Neural crest cell (in vitro differentiated cells): ENCODE measurements at regions not wholly inside any gene's neighbourhood (a gene's known extent, or its start where the extent isn't known, plus 50 kb on each side); places are given as distances from the start of the nearest gene placed in this dataset.
"Not testable (repeated sequence)": the region's sequence is repeated elsewhere in the genome, so short reads cannot be mapped to it uniquely, and the experiment has no call there.

Source experiments
- DNase-seq: peaks from one replicate; pipeline ENCODE4 v3.0.0; 2021; ENCODE audit warnings: low read depth, mixed read lengths, low spot score
- H3K27ac Mint-ChIP-seq: one replicate; pipeline ENCODE4 v1.8.0; 2021; ENCODE audit warnings: mild to moderate bottlenecking, mixed read lengths; ENCODE audit not compliant: unreplicated experiment
- H3K27me3 Mint-ChIP-seq: 2 replicates; pipeline ENCODE4 v1.8.0; 2021; ENCODE audit warnings: low read depth, mild to moderate bottlenecking, mixed read lengths
- H3K36me3 Mint-ChIP-seq: 2 replicates; pipeline ENCODE4 v1.8.0; 2021; ENCODE audit warnings: low read depth, mild to moderate bottlenecking, mixed read lengths
- H3K4me1 Mint-ChIP-seq: 2 replicates; pipeline ENCODE4 v1.8.0; 2021; ENCODE audit warnings: mixed read lengths
- H3K4me3 Mint-ChIP-seq: one replicate; pipeline ENCODE4 v1.8.0; 2021; ENCODE audit warnings: mild to moderate bottlenecking, mixed read lengths
- H3K9me3 Mint-ChIP-seq: 2 replicates; pipeline ENCODE4 v1.8.0; 2021; ENCODE audit warnings: mixed read lengths
- TF ChIP-seq, protein P1 (sequence below): fragments of 200-600 bp; sonication (generic); conservative IDR thresholded peaks from 2 replicates; pipeline ENCODE4 v1.5.0; 2021; ENCODE audit warnings: antibody characterized with exemption, mild to moderate bottlenecking

DNA sequence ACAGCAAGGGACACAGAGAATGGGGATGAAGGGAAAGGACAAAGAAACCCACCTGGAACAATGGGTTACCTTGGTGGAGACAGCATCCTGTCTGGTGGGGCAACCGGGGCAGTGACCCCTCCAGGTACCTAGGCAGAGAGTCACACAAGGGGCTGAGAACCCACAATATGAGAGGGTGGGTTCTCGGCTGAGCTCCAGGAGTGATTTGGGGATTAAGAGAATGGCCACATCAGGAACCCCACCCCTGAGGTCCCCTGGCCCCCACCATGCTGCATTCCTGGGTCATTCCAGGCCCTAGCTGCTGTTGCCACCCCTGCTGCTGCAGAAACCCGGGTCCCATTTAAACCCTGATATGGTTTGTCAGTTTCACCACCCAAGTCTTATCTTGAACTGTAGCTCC lies 172.3 kb downstream of the RTP5 start:
- Mint-ChIP-seq H3K27me3 (peaks cover 53% of the 10 kb centered on the region), H3K27ac (no peak overlapping the region)
- TF ChIP-seq, protein P1, sequence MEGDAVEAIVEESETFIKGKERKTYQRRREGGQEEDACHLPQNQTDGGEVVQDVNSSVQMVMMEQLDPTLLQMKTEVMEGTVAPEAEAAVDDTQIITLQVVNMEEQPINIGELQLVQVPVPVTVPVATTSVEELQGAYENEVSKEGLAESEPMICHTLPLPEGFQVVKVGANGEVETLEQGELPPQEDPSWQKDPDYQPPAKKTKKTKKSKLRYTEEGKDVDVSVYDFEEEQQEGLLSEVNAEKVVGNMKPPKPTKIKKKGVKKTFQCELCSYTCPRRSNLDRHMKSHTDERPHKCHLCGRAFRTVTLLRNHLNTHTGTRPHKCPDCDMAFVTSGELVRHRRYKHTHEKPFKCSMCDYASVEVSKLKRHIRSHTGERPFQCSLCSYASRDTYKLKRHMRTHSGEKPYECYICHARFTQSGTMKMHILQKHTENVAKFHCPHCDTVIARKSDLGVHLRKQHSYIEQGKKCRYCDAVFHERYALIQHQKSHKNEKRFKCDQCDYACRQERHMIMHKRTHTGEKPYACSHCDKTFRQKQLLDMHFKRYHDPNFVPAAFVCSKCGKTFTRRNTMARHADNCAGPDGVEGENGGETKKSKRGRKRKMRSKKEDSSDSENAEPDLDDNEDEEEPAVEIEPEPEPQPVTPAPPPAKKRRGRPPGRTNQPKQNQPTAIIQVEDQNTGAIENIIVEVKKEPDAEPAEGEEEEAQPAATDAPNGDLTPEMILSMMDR, result no peak

DNA sequence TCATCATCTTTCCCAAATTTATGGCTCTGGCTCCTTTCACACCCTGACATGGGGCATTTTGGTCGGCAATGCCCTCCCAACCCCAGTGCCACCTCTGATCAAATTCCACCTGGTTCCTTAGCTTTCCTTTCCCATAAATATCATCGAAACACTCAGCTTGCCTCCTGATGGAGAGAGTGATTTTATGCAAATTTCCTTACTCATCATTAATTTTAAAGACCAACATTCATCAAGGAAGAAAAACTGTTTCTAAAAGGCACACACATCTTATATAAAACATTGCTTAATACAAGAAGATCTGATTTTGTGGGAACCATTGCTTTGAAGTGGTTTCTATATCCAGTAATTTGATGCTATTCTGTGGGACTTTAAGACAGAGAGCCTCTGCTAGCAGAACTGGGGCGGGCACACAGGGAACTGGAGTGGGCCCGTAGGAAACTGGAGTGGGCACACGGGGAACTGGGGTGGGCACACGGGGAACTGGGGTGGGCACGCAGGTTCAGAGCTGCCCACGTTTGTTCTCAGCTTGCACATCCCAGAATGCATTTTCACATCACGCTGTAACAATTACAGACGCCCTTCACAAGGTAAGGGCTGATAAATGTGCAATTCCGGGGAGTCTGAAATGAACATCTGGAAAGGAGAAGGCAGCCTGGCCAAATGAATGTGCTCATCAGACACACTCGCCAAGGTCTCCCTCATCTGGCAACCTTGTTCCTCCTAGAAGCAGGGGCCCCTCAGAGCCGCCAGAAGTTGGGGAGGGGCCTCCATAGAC lies 174.2 kb downstream of the RTP5 start:
- peaks cover 58% of the 10 kb centered on the region for H3K27me3 Mint-ChIP-seq
- H3K36me3 Mint-ChIP-seq, result no peaks in the 10 kb centered on the region
- no peak overlapping the region for H3K4me3 Mint-ChIP-seq
- TF ChIP-seq, protein P1, result no peak
- no peaks in the 10 kb centered on the region for H3K9me3 Mint-ChIP-seq
- DNase-seq, result no peak
- no peak overlapping the region for H3K27ac Mint-ChIP-seq
- peaks cover 5% of the 10 kb centered on the region for H3K4me1 Mint-ChIP-seq

More for the DNA sequence above, 172.3 kb downstream of the RTP5 start:
- no peak overlapping the region for H3K4me3 Mint-ChIP-seq
- no peaks in the 10 kb centered on the region for H3K36me3 Mint-ChIP-seq
- peaks cover 5% of the 10 kb centered on the region for H3K4me1 Mint-ChIP-seq
- no peak for DNase-seq
- H3K9me3 Mint-ChIP-seq, result no peaks in the 10 kb centered on the region

DNA sequence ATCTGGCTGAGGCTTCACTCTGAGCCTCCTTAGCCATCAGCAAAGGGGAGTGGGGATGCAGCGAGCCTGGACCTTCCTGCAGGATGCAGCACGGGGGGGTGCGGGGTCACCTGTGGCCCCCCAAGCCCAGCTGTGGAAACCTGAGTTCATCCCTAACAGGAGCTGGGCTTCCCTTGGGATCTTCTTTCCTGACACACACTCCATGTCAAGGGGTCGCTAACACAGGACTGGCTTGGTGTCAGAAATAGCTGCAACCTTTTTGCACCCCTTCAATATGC lies 174.7 kb downstream of the RTP5 start:
- H3K36me3 Mint-ChIP-seq, result no peaks in the 10 kb centered on the region
- no peaks in the 10 kb centered on the region for H3K9me3 Mint-ChIP-seq
- peaks cover 5% of the 10 kb centered on the region for H3K4me1 Mint-ChIP-seq
- TF ChIP-seq, protein P1, result no peak
- no peak overlapping the region for H3K27ac Mint-ChIP-seq
- no peak for DNase-seq
- no peak overlapping the region for H3K4me3 Mint-ChIP-seq
- H3K27me3 Mint-ChIP-seq, result peaks cover 64% of the 10 kb centered on the region

DNA sequence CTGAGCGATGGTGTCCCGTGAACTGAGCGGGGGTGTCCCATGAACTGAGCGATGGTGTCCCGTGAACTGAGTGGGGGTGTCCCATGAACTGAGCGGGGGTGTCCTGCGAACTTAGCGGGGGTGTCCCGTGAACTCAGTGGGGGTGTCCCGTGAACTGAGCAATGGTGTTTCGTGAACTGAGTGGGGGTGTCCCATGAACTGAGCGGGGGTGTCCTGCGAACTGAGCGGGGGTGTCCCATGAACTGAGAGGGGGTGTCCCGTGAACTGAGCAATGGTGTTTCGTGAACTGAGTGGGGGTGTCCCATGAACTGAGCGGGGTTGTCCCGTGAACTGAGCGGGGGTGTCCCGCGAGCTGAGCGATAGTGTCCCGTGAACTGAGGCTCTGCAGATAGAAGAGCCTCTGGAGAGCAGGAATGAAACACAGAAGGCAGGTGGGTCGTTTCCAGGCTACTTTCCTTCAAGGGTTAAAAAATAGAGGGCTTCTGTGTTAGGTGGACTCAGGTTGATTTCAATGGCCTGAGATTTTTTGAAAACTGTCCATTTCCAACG lies 176.1 kb downstream of the RTP5 start:
- H3K4me3 Mint-ChIP-seq, DNase-seq, H3K27ac Mint-ChIP-seq, H3K36me3 Mint-ChIP-seq, H3K9me3 Mint-ChIP-seq, H3K4me1 Mint-ChIP-seq: not testable (repeated sequence)
- H3K27me3 Mint-ChIP-seq, result peaks cover 72% of the 10 kb centered on the region

DNA sequence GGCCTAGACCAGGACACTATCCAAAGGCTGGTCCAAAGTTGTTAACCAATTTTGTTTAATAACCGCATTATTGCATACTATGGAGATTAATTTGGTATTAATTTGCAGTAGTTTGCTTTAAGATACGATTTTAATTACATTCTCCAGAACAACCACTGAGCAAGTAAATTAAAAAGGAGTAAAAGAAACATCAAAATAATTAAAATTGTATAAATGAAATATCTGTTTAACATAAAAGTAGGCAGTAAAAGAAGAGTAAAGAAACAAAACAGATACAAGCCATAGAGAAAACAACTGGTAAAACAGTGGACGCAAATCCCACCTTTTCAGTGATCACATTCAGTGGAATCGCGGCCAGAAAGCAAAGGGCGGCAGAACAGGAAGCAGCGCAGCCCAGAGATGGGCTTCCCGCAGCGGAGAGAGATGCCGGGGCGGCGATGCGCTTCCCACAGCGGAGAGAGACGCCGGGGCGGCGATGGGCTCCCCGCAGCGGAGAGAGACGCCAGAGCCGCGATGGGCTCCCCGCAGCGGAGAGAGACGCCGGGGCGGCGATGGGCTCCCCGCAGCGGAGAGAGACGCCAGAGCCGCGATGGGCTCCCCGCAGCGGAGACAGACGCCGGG lies 176.8 kb downstream of the RTP5 start:
- Mint-ChIP-seq H3K9me3 (no peaks in the 10 kb centered on the region), H3K36me3 (no peaks in the 10 kb centered on the region), H3K27ac (no peak overlapping the region), H3K4me3 (no peak overlapping the region), H3K4me1 (peaks cover 5% of the 10 kb centered on the region), H3K27me3 (peaks cover 77% of the 10 kb centered on the region)
- TF ChIP-seq, protein P1, result no peak
- DNase-seq, result no peak

DNA sequence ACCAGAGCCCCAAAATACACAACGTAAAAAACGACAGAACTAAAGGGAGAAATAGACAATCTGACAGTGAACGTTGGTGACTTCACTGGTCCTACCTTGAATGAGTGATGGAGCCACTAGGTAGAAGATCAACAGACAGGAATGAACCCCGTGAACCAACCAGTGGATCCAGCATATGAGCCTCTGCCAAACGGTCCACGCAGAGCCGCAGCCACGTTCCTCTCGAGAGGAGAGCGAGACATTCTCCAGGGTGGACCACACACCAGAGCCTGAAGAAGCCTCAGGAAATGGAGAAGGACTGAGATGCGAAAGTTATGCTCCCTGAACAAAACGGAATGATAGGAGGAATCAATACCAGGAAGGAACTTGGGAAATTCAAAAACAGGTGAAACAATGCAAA lies 178.4 kb downstream of the RTP5 start:
- H3K36me3 Mint-ChIP-seq, result no peaks in the 10 kb centered on the region
- TF ChIP-seq, protein P1, result no peak
- DNase-seq, result no peak

More for the DNA sequence above, 178.4 kb downstream of the RTP5 start:
- H3K4me1 Mint-ChIP-seq, result peaks cover 5% of the 10 kb centered on the region
- no peak overlapping the region for H3K27ac Mint-ChIP-seq
- H3K4me3 Mint-ChIP-seq, result no peak overlapping the region
- peaks cover 80% of the 10 kb centered on the region for H3K27me3 Mint-ChIP-seq
- no peaks in the 10 kb centered on the region for H3K9me3 Mint-ChIP-seq
